Activated T-helper 9 cell treated with anti-CD3 and anti-CD28 coated beads, Interleukin-2, amount 50 U/mL, for 16 hours (primary cell): ENCODE measurements at regions not wholly inside any gene's neighbourhood (a gene's known extent, or its start where the extent isn't known, plus 50 kb on each side); places are given as distances from the start of the nearest gene placed in this dataset.
"Not testable (repeated sequence)": the region's sequence is repeated elsewhere in the genome, so short reads cannot be mapped to it uniquely, and the experiment has no call there.

Experiments used
- DNase-seq: peaks from one replicate; pipeline ENCODE4 v3.0.0-alpha.2; 2020; ENCODE audit warnings: low read depth

DNA sequence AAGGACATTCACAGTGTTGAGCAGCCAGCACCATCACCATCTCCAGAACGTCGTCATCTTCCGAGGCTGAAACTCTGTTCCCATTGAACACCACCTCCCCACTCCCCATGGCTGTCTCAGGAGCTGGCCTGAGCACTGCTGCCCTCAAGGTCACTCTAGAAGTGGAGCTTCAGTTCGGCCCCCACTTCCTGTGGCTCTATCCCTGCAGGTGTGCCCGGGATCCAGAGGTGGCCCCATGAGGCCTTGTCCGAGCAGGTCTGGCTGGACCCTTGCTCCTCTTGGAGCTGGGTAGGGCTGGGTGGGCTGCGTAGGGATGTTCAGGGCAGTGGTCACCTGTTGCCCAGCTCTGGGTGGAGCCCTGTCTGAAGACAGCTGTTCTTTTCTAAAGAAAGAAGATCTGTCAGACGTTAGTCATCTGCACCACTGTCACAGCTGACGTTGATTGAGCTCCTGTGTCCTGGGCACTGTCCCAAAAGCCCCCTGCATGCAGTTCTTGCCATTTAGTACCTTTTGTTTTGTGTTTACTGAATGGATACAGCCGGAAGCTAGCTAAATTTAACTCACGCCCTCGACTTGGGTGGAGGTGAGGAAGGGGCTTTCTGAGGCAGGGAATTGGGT is 75.5 kb upstream of the CLDN5 start:
- DNase-seq: no peak

DNA sequence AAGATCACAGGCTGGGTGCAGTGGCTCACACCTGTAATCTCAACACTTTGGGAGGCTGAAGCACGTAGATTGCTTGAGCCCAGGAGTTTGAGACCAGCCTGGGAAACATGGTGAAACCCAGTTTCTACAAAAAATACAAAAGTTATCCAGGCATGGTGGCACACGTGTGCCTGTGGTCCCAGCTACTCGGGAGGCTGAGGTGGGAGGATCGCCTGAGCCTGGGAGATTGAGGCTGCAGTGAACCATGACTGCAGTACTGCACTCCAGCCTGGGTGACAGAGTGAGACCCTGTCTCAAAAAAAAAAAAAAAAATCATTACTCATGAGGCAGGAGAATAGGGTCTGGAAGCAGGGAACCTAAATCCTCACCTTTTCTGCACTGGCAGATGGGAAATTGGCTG is 79.1 kb upstream of the CLDN5 start:
- DNase-seq: not testable (repeated sequence)

DNA sequence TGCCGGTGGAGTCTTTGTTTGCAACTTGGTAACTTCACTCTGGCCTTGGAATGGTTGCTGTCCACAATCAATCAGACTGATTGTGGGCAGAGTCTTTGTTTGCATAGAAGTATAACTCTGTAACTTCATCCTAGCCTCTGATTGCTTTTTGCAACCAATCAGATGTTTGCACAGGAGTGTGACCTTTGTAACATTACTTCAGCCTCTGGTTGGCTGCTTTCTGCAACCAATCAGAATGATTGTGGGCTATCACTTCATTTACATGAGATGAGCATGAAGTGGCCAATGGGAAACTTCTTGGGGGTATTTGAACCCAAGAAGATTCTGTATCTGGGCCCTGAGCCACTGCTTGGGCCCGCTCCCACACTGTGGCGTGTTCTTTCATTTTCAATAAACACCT is 79.6 kb upstream of the CLDN5 start:
- DNase-seq: no peak

DNA sequence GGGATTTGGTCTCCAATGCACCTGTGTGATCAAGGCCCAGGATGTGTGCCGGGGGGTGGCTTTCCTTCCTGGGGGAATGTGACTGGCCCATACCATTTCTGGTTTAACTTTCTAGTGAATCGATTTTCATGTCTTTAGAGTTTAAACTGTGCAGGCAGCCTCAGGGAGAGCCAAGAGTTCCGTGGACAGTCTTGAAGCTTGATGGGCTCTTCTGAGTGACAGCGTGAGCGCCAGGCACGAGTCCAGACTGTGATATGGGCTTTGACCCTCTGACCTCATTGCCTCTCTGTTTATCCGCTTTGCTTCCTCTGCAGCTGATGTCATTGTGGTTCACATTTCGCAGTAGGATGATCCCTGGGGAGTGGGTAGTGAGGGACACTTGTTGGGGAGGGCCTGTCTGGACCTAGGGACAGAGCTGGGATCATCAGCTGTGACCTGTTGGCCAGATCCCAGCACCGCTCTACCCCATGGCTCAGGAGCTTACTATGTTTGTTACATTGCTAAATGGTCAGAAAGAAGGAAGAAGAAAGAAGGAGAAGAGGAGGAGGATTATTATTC is 80.6 kb upstream of the CLDN5 start:
- no peak for DNase-seq

DNA sequence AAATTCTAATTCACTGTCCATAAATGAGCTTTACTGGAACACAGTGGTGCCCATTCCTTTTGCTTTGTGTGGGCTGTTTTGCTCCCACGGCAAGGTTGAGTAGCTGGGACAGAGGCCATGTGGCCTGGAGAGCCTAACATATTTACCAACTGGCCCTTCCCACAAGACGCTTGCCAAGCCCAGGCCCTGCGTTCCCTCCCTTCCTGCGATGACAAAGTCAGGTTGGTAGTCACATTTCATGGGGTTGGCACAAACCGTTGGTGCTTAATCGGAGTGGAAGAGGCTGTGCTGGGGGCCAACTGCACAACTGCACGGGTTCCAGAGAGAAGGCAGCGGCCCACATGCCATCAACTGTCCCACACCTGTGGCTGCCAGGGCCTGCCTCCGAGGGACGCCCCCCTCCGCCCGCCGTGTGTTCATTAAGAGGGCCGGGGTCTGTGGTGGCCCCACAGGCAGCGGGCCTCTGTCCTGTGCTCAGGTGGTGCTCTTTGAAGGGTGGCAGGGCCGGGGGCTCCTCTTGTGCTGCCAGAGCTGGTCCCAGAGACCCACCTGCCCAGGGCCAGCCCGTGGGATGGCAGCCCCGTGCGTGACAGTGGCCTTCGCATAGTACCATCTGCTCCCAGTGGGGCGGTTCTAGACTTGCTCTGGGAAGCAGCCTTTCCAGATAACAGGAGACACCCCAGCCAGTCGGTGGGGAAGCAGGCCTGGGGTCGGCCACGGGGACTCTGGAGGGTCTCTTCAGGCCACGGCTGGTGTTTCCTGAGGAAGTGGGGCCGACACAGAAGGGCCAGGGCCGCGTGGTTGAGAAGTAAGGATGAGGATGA is 81.5 kb upstream of the CLDN5 start:
- DNase-seq: no peak

DNA sequence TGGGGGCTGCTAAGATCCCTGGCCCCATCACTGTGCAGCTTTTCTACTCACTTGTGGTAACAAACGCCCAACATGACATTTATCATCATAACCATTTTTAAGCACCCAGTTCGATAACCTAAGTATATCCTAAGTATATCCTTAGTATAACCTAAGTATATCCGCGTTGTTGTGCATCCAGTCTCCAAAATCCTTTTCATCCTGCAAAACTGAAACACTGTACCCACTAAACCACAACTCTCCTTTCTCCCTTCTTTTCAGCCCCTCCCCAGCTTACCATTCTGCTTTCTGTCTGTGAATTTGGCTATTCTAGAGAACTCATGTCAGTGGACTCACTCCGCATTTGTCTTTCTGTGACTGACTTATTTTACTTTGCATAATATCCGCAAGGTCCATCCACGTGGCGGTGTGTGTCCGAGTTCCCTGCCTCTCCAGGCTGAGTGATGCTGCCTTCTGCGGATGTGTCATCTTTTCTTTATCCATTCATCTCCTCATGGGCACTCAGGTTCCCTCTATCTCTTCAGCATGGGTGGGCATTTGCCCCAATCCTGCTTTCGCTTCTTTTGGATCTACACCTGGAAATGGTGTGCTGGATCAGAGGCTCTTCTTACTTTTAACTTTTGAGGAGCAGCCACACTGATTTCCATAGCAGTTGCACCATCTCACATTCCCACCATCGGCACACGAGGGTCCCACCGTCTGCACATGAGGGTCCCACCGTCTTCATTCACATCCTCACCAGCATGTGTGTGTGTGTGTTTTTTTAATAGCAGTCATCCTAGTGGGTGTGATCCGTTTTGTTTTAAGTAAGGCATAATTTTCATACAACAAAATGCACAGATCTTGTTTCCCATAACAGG is 82.4 kb upstream of the CLDN5 start:
- no peak for DNase-seq

DNA sequence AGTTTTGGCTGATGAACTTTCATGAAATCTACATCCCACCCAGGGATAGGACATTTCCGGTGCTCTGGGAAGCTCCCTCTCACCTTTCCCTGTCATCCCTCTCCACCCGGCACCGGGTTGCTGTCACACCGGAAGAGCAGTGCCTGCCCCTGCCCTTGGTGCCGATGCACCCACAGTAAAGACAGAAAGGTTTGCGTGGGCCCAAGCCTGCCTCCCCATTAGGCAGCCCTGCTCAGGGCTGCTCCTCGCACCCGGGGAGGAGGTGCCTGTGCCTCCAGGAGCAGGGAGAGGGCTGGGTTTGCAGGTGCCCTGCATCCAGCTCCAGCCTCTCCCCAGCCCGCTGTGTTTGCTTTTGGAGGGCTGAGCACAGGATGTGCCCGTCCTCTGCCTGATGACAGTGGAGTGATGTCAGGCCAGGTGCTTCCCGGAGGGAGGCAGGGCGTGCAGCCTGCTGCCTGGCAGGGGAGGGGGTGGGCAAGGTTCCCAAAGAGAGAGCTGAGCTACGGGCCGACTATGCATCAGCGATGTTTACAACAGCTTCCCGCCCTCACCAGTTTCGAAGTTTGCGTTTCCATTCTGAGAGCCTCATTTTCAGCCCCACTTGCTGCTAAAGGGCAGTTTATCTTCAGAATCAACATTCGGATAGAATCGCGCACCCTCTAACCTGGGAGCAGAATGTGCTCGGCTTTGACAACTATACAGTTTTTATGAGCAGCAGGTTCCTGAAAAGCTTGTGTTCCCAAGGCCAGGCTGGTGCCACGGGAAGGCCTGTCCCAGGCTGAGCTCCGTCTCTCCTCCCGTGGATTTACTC is 83.2 kb upstream of the CLDN5 start:
- no peak for DNase-seq

DNA sequence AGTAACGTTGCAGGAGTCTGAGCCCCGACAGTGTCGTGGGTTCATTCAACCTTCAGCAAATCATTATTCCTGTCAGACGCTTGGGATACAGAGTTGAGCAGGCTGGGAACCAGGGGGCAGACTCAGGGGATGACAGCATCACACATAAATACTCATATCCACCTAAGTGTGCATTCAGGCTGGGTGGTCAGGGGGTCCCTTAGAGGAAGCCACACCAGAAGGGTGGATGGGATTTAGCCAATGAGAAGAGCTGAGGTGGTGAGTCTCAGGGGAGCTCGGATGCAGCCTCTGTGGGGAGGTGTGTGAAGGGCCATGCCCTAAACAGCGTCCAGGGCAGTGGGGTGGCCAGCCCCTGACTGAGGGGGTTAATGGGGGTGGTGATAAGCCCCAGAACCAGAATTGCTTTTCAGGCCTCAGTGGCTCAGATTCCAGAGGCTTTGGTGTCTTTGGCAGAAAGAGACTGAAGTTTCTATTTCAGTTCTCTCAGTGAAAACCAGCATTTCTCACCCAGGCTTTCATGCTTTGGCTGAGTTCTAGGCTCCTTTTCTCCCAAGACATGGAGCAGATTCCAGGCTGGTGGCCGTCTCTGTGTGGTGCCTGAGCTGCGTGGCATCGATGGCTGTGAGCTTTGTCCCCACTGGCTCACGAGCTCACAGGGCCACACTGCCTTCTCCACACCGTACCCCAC is 83.9 kb upstream of the CLDN5 start:
- no peak for DNase-seq

DNA sequence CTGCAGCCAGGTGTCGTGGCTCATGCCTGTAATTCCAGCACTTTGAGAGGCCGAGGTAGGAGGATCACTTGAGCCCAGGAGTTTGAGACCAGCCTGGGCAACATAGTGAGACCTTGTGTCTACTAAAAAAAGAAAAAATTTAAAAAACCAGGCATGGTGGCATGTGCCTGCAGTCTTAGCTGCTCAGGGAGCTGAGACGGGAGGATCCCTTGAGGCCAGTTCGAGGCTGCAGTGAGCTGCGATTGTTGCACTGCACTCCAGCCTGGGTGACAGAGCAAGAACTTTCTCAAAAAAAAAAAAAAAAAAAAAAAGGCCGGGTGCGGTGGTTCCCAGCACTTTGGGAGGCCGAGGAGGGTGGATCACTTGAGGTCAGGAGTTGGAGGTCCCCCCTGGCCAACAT is 85.5 kb upstream of the CLDN5 start:
- DNase-seq: not testable (repeated sequence)

DNA sequence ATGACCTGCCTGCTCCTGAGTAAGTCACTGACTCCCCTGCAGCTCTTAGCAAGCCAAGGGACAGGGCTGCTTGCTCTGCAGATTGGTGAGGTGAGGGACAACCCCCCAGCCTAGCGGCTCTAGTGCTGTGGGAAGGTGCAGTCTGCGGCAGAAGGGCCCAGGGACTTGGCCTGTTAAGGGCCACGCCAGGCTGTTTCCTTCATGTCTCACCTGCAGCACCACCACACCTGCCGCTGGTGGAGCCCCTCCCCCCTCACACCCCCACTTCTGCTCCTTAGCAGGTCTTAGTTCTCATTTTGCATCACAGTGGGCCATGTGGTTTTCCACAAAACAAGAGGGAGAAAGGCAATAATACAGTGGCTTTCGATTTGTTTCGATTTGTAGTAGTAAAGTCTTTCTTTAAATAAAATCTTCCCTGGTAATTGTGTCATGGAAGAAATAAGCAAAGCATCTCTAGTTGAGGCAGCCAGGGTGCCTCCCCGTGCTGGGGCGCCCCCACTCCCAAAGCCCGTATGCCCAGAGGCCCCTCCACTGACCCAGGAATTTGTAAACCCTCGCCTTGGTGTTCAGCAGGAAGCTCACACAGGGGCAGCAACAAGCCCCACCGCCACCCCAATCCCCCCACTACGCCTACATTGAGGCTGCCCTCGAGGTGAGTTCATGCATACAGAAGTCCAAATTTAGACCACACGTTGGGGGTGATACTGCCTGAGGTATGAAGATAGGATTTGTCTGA is 86.5 kb upstream of the CLDN5 start:
- no peak for DNase-seq

DNA sequence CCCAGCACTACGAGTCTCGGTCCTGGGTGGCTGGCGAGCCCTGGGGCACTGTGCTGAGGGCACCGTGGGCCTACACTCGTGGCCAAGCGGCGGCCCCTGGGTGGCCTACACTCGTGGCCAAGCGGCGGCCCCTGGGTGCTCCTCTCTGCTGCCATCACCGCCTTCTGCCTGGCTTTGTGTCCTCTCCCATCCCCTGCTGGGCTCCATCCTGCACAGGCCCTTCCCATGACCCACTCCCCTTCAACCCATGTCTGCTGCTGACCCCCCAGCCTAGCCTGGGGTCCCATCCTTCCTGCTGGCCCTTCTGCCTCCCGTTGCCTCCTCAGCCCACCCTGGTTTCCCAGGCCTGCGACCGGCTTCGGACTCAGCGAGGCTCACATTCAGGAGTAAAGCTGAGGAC is 87.4 kb upstream of the CLDN5 start:
- no peak for DNase-seq

DNA sequence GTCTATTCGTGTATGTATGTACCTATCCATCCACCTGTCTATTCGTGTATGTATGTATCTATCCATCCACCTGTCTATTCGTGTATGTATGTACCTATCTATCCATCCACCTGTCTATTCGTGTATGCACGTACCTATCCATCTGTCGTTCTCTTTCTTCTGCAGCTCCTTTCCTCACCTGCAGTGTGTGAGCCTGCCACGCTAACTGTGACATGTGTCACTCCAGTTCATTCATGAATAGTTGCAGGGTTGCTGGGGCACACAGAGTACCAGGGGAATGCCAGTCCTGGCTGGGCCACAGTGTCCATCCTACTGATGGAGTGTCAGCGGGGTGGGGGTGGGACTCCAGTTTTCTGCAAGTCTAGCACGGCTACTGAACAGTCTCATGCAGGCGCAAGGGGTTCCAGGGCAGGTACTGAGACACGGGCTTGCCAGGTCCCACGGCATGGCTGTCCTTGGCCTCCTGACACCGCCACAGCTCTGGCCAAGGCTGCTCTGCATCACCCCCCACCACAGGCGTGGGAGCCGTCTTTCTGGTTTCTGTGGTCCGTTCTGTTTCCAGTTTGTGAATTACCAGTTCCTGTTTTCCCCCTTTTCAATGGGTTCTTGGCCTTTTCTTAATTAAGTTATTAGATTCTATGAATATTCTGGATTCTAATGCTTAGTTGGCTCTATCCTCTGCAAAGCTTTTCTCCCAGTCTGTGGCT is 88.8 kb upstream of the CLDN5 start:
- no peak for DNase-seq

DNA sequence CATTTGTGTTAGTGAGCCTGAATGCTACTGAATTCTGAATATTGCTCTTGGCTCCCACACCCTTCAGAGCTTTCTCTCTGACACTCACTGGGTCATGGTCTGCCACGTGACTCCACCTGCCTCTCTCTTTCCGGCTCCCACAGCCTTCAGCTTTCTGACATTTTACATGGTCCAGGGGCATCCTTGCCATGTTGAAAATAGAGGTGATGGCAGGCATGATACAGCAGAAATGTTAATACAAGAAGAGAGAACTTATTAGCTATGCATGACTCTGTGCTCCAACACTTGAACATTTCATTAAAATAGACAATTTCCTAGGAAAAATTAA is 90.3 kb upstream of the CLDN5 start:
- no peak for DNase-seq

DNA sequence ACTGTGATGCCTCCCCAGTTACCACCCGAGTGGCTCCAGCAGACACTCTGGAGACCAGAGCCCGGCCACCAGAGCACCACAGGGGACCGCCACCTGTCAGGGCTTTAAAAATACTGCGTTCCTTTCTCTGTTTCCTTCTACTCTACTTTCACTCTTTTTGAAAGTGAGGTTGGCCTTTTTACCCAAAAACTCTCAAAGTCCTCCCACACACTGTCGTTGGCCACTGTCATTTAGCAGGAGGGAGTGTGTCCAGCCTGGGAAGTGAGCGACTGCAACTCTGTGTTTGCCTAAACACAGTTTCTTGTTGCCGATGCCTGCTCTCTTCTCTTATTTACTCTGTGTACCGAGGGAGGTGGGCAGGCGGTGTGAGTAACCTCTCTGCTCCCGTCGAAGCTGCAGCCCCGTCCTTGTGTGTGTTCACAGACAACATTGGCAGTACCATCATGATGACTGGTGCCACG is 90.8 kb upstream of the CLDN5 start:
- DNase-seq: no peak

DNA sequence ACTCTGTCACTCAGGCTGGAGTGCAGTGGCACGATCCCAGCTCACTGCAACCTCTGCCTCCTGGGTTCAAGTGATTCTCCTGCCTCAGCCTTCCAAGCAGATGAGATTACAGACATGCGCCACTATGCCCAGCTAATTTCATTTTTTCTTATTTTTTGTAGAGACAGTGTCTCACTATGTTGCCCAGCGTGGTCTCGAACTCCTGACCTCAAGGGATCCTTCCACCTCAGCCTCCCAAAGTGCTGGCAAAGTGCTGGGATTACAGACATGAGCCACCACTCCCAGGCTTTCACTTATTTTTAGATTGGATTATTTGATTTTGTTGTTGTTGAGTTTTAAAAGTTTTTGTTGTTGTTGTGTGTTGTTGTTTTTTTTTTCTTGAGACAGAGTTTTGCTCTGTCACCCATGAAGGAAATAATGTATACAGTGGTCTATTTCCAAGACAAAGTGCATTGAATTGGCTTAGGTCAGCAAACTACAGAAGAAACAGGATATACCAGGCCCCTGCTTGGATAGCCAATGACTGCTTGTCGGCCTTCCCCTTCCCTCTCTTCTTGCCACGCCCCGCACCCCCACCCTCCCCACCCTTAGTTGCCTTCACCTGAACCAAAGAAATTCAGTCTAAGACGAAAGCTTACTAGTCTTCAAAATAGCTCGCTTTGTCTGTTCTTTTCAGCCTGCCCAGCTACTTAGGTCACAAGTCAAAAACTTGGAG is 91.8 kb upstream of the CLDN5 start:
- DNase-seq: no peak

DNA sequence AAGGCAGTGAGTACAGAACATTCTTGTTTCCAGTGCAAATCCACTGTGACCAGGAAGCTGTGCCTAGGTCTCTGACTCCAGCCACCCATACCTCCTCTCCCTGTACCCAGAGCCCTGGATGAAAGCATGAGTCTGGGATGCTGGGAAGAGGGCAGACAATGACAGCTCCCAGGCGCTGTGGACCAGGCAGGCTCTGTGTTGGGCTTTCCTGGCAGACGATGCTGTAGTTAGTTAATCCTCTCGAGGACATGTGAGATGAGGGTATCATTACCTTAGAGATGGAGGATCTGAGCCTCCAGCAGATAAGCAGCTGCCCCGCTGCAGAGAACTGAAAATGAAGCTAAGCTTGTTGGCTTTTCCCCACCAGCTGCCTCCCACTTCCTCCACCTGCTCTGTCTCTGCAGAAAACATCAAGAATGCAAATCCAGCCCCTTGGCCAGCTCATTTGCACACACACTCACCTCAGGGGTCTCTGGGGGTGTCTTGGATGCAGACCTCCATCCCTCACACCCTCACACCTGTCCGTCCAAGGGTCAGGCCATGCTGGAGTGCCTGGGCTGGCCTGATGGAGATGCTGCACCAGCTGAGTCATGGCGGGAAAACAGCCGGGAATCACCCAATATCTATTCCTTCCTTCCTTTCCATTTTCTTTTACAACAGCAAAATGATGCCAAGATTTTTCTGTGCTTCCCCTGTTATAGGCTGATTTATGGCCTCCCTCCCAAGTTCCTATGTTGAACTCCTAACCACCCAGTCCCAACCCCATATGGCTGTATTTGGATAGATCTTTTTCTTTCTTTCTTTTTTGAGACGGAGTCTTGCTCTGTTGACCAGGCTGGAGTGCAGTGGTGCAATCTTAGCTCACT is 94.9 kb upstream of the SEPTIN5 start:
- no peak for DNase-seq

DNA sequence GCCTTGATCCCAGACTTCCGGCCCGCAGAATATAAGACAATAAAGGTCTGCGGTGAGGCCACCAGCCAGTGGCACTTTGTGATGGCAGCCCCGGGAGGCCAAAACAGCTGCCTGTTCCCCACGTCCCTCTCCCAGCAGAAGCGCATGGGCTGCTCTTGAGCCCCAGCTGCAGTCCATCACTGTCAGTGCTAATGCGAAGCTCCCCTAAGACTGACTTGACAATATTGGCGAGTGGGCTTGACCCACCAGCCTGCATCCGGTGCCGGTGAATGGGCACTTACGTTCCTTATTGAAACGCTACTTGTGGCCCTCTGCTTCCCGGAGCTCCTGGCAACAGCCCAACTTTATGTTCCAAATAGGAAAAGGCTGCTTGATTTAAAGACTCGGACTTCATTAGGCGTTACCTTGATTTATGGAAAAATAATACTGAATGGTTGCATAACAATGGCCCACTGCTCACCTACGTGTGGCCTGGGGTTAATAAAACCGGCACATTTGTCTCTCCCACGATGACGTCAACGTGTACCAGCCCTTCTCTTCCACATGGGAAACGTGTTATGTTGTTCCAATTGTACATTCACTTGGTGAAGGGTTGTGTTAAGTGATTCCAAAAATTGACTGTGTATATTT is 93.4 kb upstream of the SEPTIN5 start:
- DNase-seq: no peak
